ENCODE measurements at regions not wholly inside any gene's neighbourhood (a gene's known extent, or its start where the extent isn't known, plus 50 kb on each side); places are given as distances from the start of the nearest gene placed in this dataset.

DNA sequence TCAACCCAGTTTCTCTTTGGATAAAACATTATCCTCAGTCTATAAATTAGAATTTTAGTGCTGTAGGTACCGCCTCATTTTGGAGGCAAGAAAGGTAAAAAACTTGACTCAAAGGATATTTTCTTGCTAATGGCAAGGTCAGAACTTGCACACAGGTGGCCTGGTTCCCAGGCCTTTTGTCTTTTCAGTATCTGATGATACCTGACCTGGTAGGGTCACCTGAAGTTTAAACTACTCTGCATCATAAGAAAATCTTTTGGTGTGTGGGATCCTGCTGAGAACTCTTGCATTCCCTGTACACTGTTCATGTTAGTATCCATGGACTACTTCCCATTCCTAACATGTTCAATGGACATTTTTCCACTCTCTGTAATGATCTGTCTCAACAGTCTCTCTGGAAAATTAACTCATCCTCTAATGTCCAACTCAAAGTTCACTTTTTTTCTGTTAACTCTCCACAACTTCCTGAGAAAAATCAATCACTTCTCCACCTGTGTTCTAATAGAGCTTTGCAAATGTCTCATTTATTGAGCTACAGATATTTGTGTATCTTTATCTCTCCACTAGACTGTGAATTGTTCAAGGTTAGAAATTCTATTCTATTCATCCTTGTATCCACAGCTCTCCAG is 317.1 kb upstream of the SOX9 start:
- Histone ChIP-seq H3K9me3 (ENCODE audit: control insufficient read depth, insufficient read depth, low read length) (no peaks in the 10 kb centered on the region), H2AFZ (replicated peaks; ENCODE audit: low read length, poor library complexity) (no peak overlapping the region), H2AK9ac (replicated peaks; ENCODE audit: low read depth, low read length, poor library complexity) (no peak overlapping the region), H3K4me2 (ENCODE audit: low read depth, low read length) (no peak overlapping the region), H3K9ac (ENCODE audit: low read depth, low read length) (no peak overlapping the region), H3K4me3 (ENCODE audit: insufficient read depth, low read depth, low read length) (no peak overlapping the region), H3K27ac (ENCODE audit: insufficient read depth, low read length) (no peak overlapping the region), H3K4me1 (ENCODE audit: control insufficient read depth, insufficient read depth, low read length) (no peaks in the 10 kb centered on the region), H3K79me1 (ENCODE audit: low read depth in 1 of 2, low read length in 2 of 2) (no peaks in the 10 kb centered on the region), H2AK5ac (ENCODE audit: low read depth, low read length) (no peak overlapping the region), H3K18ac (ENCODE audit: low read depth, low read length) (no peak overlapping the region), H3K27me3 (ENCODE audit: control insufficient read depth, insufficient read depth, low read length) (peaks cover 2% of the 10 kb centered on the region), H2BK20ac (ENCODE audit: low read depth, low read length) (no peak overlapping the region), H2BK120ac (ENCODE audit: low read depth, low read length) (no peak overlapping the region), H4K8ac (ENCODE audit: low read depth in 2 of 2, low read length in 2 of 2) (no peak overlapping the region), H3K23ac (ENCODE audit: low read depth, low read length) (no peak overlapping the region), H4K20me1 (ENCODE audit: insufficient read depth, low read length) (no peaks in the 10 kb centered on the region), H3K9me1 (ENCODE audit: insufficient read depth, low read length) (no peaks in the 10 kb centered on the region), H3K14ac (replicated peaks; ENCODE audit: low read depth, low read length) (no peak overlapping the region), H2BK5ac (ENCODE audit: low read depth, low read length, poor library complexity, severe bottlenecking) (no peak overlapping the region), H4K91ac (ENCODE audit: insufficient read depth, low read depth, low read length) (no peak overlapping the region), H4K5ac (ENCODE audit: low read depth, low read length) (no peak overlapping the region), H3K56ac (ENCODE audit: extremely low read depth, insufficient read depth, low read length) (no peak overlapping the region), H3K36me3 (ENCODE audit: control insufficient read depth, insufficient read depth, low read length) (no peaks in the 10 kb centered on the region), H2BK15ac (ENCODE audit: low read depth, low read length) (no peak overlapping the region), H3K4ac (ENCODE audit: low read depth, low read length) (no peak overlapping the region)
- no CpG with 5 or more reads among the region's 1 CpG for WGBS, 2 experiments (ENCODE audit: extremely low coverage in 2 of 2, insufficient read length in 1 of 2)
- BruUV-seq (replicated peaks), result no TSS peak
- ATAC-seq (ENCODE audit: low read depth), result no peak
- ChIA-PET CTCF (no interaction called here), POLR2A (ENCODE audit: unreplicated experiment) (no interaction called here)
- no peak for DNase-seq
- intact Hi-C loops (cut with micrococcal nuclease) (no loop called here), dilution Hi-C loops (cut with HindIII; ENCODE audit: low sequenced_read_pairs, unreplicated experiment) (no loop called here), in situ Hi-C loops (cut with MboI; ENCODE audit: low sequenced_read_pairs) (no loop called here)
- TF ChIP-seq MAFK (IDR thresholded peaks at IDR 0.05; ENCODE audit: low read depth, low read length) (no peak), MXI1 (IDR thresholded peaks at IDR 0.05; ENCODE audit: borderline replicate concordance, low read depth, low read length) (no peak), RAD21 (IDR thresholded peaks at IDR 0.05; ENCODE audit: low read length) (no peak), RCOR1 (IDR thresholded peaks at IDR 0.05; ENCODE audit: insufficient replicate concordance, low read length) (no peak), MAZ (IDR thresholded peaks at IDR 0.05; ENCODE audit: borderline replicate concordance, low read depth, low read length) (no peak), SMC3 (IDR thresholded peaks at IDR 0.05; ENCODE audit: low read depth, low read length) (no peak), BHLHE40 (IDR thresholded peaks at IDR 0.05; ENCODE audit: low read depth, low read length) (no peak), POLR2A (IDR thresholded peaks at IDR 0.05; ENCODE audit: low read depth, low read length) (no peak), CEBPB (IDR thresholded peaks at IDR 0.05; ENCODE audit: low read depth, low read length) (no peak), USF2 (IDR thresholded peaks at IDR 0.05; ENCODE audit: low read depth, low read length) (no peak), FOS (IDR thresholded peaks at IDR 0.05; ENCODE audit: low read depth, low read length) (no peak), RFX5 (IDR thresholded peaks at IDR 0.05; ENCODE audit: low read depth, low read length) (no peak), ELK1 (IDR thresholded peaks at IDR 0.05; ENCODE audit: borderline replicate concordance, low read depth, low read length) (no peak)

Measured in IMR-90 (cell line).